KMS-11 (cell line): ENCODE measurements at regions not wholly inside any gene's neighbourhood (a gene's known extent, or its start where the extent isn't known, plus 50 kb on each side); places are given as distances from the start of the nearest gene placed in this dataset.

Experiments used
- H2AFZ ChIP-seq: fragments of 200-600 bp; sonication (generic); 2 replicates; pipeline ENCODE4 v1.6.1; 2016; ENCODE audit warnings: antibody characterized with exemption, mixed run types, low read depth
- H3K27ac ChIP-seq: fragments of 200-600 bp; sonication (generic); 2 replicates; pipeline ENCODE4 v1.6.1; 2016; ENCODE audit warnings: mild to moderate bottlenecking, mixed run types
- H3K27me3 ChIP-seq: fragments of 200-600 bp; sonication (generic); 2 replicates; pipeline ENCODE4 v1.6.1; 2017; ENCODE audit warnings: mild to moderate bottlenecking, low read depth, mixed run types, moderate library complexity; ENCODE audit not compliant: insufficient read depth
- H3K36me3 ChIP-seq: fragments of 200-600 bp; sonication (generic); 2 replicates; pipeline ENCODE4 v1.6.1; 2017; ENCODE audit warnings: mild to moderate bottlenecking, mixed run types; ENCODE audit not compliant: insufficient read depth
- H3K4me1 ChIP-seq: fragments of 200-600 bp; sonication (generic); 2 replicates; pipeline ENCODE4 v1.6.1; 2016; ENCODE audit warnings: mild to moderate bottlenecking, low read depth, mixed run types; ENCODE audit not compliant: poor library complexity, severe bottlenecking
- H3K4me2 ChIP-seq: fragments of 200-600 bp; sonication (generic); 2 replicates; pipeline ENCODE4 v1.7.0; 2016; ENCODE audit warnings: mild to moderate bottlenecking, mixed run types
- H3K4me3 ChIP-seq: fragments of 200-600 bp; sonication (generic); IDR thresholded peaks from 2 replicates; pipeline ENCODE4 v1.6.1; 2017; ENCODE audit warnings: low read depth, low read length, mixed read lengths; ENCODE audit not compliant: insufficient read depth
- H3K79me2 ChIP-seq: fragments of 200-600 bp; sonication (generic); 2 replicates; pipeline ENCODE4 v1.6.1; 2016; ENCODE audit warnings: low read depth, mixed run types; ENCODE audit not compliant: insufficient read depth
- H3K9ac ChIP-seq: fragments of 200-600 bp; sonication (generic); 2 replicates; pipeline ENCODE4 v1.6.1; 2016; ENCODE audit warnings: mild to moderate bottlenecking, mixed run types
- H4K20me1 ChIP-seq: fragments of 200-600 bp; sonication (generic); 2 replicates; pipeline ENCODE4 v1.6.1; 2016; ENCODE audit warnings: mild to moderate bottlenecking, mixed run types; ENCODE audit not compliant: insufficient read depth
- CTCF ChIP-seq: fragments of 200-600 bp; sonication (generic); conservative IDR thresholded peaks from 2 replicates; pipeline ENCODE4 v1.6.1; 2017; ENCODE audit warnings: low read depth, mild to moderate bottlenecking, antibody characterized with exemption, low read length, moderate library complexity, mixed read lengths

GRCh38 chr20:48075591-48076174 is 290.4 kb upstream of the SULF2 start:
- Histone ChIP-seq H3K36me3 (no peaks in the 10 kb centered on the region), H4K20me1 (no peaks in the 10 kb centered on the region), H3K4me3 (no peak overlapping the region), H3K4me1 (no peaks in the 10 kb centered on the region), H3K79me2 (no peaks in the 10 kb centered on the region), H3K4me2 (no peak overlapping the region), H3K27me3 (peaks cover 24% of the 10 kb centered on the region; the same call in 1 of the 2 replicates), H3K9ac (no peak overlapping the region), H2AFZ (no peak overlapping the region), H3K27ac (no peak overlapping the region)
- no peak for TF ChIP-seq CTCF

- no peak overlapping the region for H3K9ac ChIP-seq
- H3K79me2 ChIP-seq, result no peaks in the 10 kb centered on the region
- TF ChIP-seq CTCF, result no peak
- H3K27ac ChIP-seq, result no peak overlapping the region
- no peak overlapping the region for H3K4me3 ChIP-seq
- no peak overlapping the region for H3K4me2 ChIP-seq
- peaks cover 25% of the 10 kb centered on the region; the same call in 1 of the 2 replicates for H3K27me3 ChIP-seq
- H2AFZ ChIP-seq, result no peak overlapping the region
- no peaks in the 10 kb centered on the region for H3K4me1 ChIP-seq
- H4K20me1 ChIP-seq, result no peaks in the 10 kb centered on the region
- H3K36me3 ChIP-seq, result no peaks in the 10 kb centered on the region
These were observed 285.8 kb upstream of the SULF2 start for GRCh38 chr20:48070991-48071652.

- H3K79me2 ChIP-seq, result no peaks in the 10 kb centered on the region
- no peak for TF ChIP-seq CTCF
- H3K27ac ChIP-seq, result no peak overlapping the region
- no peak overlapping the region for H3K9ac ChIP-seq
- no peak overlapping the region for H3K4me3 ChIP-seq
- H3K36me3 ChIP-seq, result no peaks in the 10 kb centered on the region
- H4K20me1 ChIP-seq, result no peaks in the 10 kb centered on the region
- peaks cover 22% of the 10 kb centered on the region; the same call in 1 of the 2 replicates for H3K27me3 ChIP-seq
- H3K4me1 ChIP-seq, result no peaks in the 10 kb centered on the region
- no peak overlapping the region for H2AFZ ChIP-seq
- H3K4me2 ChIP-seq, result no peak overlapping the region
These were observed 284.3 kb upstream of the SULF2 start for GRCh38 chr20:48069596-48069995.

- Histone ChIP-seq H3K4me3 (no peak overlapping the region), H3K27me3 (peaks cover 27% of the 10 kb centered on the region; the same call in 1 of the 2 replicates), H3K4me1 (no peaks in the 10 kb centered on the region), H2AFZ (no peak overlapping the region), H3K4me2 (no peak overlapping the region), H3K79me2 (no peaks in the 10 kb centered on the region), H4K20me1 (no peaks in the 10 kb centered on the region), H3K27ac (no peak overlapping the region), H3K9ac (no peak overlapping the region), H3K36me3 (no peaks in the 10 kb centered on the region)
- TF ChIP-seq CTCF, result no peak
These were observed 281.6 kb upstream of the SULF2 start for GRCh38 chr20:48066851-48067250.
